Thymus (tissue), 11 donors: ENCODE measurements at regions not wholly inside any gene's neighbourhood (a gene's known extent, or its start where the extent isn't known, plus 50 kb on each side); places are given as distances from the start of the nearest gene placed in this dataset.
"Not testable (repeated sequence)": the region's sequence is repeated elsewhere in the genome, so short reads cannot be mapped to it uniquely, and the experiment has no call there.

Experiments
- DNase-seq, 9 donors: peaks; one replicate each; pipeline ENCODE4 v3.0.0-alpha.2; 2013; ENCODE audit warnings: low spot score in 9 of 9, low read depth in 6 of 9, missing footprints in 1 of 9
- H3K27ac ChIP-seq, 2 donors: one replicate each; pipeline ENCODE4 v1.5.1; 2013; ENCODE audit warnings: control low read depth in 1 of 2, low read depth in 1 of 2, low read length in 1 of 2, mild to moderate bottlenecking in 1 of 2, moderate library complexity in 1 of 2
- H3K27me3 ChIP-seq, 2 donors: one replicate each; pipeline ENCODE4 v1.5.1; 2013; ENCODE audit warnings: low read length in 1 of 2; ENCODE audit not compliant: control insufficient read depth in 2 of 2, insufficient read depth in 1 of 2
- H3K36me3 ChIP-seq, 2 donors: one replicate each; pipeline ENCODE4 v1.5.1; 2013; ENCODE audit warnings: low read length in 1 of 2, mild to moderate bottlenecking in 1 of 2, moderate library complexity in 1 of 2; ENCODE audit not compliant: control insufficient read depth in 2 of 2, insufficient read depth in 2 of 2
- H3K4me1 ChIP-seq, 2 donors: one replicate each; pipeline ENCODE4 v1.5.1; 2013; ENCODE audit warnings: low read length in 2 of 2; ENCODE audit not compliant: control insufficient read depth in 2 of 2, insufficient read depth in 2 of 2
- H3K4me3 ChIP-seq, 2 donors: one replicate each; pipeline ENCODE4 v1.5.1; 2013; ENCODE audit warnings: low read length in 2 of 2, control low read depth in 1 of 2, mild to moderate bottlenecking in 1 of 2
- H3K9me3 ChIP-seq, 2 donors: one replicate each; pipeline ENCODE4 v1.5.1; 2013; ENCODE audit warnings: low read length in 1 of 2, mild to moderate bottlenecking in 1 of 2; ENCODE audit not compliant: control insufficient read depth in 2 of 2, insufficient read depth in 1 of 2
- WGBS: extraction: QIAGEN DNeasy Blood & Tissue Kit; methylation state at CpG from one replicate; pipeline ENCODE4 v1.1.7; 2013; 5-methylcytosine and 5-hydroxymethylcytosine counted together
- donor health status: healthy.

- no peak overlapping the region for H3K4me3 ChIP-seq
- DNase-seq = no peak
- no peak overlapping the region for H3K27ac ChIP-seq
- 93% methylated on average over 2 of the region's 2 CpGs for WGBS
- H3K4me1 ChIP-seq = peaks cover 0 to 7% of the 10 kb centered on the region in 2 donors
- no peaks in the 10 kb centered on the region for H3K36me3 ChIP-seq
- peaks cover 0 to 2% of the 10 kb centered on the region in 2 donors for H3K27me3 ChIP-seq
- H3K9me3 ChIP-seq = no peaks in the 10 kb centered on the region
These were observed 58.0 kb upstream of the URI1 start for GRCh38 chr19:29884044-29884443.

- DNase-seq = no peak
- no peaks in the 10 kb centered on the region for H3K9me3 ChIP-seq
- peaks cover 0 to under 1% of the 10 kb centered on the region in 2 donors for H3K27me3 ChIP-seq
- no peak overlapping the region for H3K4me3 ChIP-seq
- peaks cover 0 to 7% of the 10 kb centered on the region in 2 donors for H3K4me1 ChIP-seq
- no peak overlapping the region for H3K27ac ChIP-seq
- WGBS = 97% methylated on average over 9 of the region's 9 CpGs
- no peaks in the 10 kb centered on the region for H3K36me3 ChIP-seq
These were observed 57.6 kb upstream of the URI1 start for GRCh38 chr19:29884466-29884865.

GRCh38 chr19:29886106-29886505, 55.9 kb upstream of the URI1 start:
- 89% methylated on average over 7 of the region's 7 CpGs for WGBS
- H3K27ac ChIP-seq = not testable (repeated sequence)

GRCh38 chr19:29886586-29886985, 55.5 kb upstream of the URI1 start:
- Histone ChIP-seq H3K4me1 (peaks cover 0 to 7% of the 10 kb centered on the region in 2 donors), H3K27me3 (no peaks in the 10 kb centered on the region), H3K27ac (no peak overlapping the region), H3K9me3 (no peaks in the 10 kb centered on the region), H3K4me3 (no peak overlapping the region), H3K36me3 (no peaks in the 10 kb centered on the region)
- WGBS = 36% methylated on average over 6 of the region's 6 CpGs
- no peak for DNase-seq

More at GRCh38 chr19:29886106-29886505, 55.9 kb upstream of the URI1 start:
- H3K36me3 ChIP-seq, H3K4me1 ChIP-seq, H3K27me3 ChIP-seq, DNase-seq, H3K9me3 ChIP-seq, H3K4me3 ChIP-seq: not testable (repeated sequence)

- Histone ChIP-seq H3K9me3 (no peaks in the 10 kb centered on the region), H3K4me1 (peaks cover 0 to 7% of the 10 kb centered on the region in 2 donors), H3K4me3 (no peak overlapping the region), H3K27me3 (no peaks in the 10 kb centered on the region), H3K36me3 (no peaks in the 10 kb centered on the region), H3K27ac (no peak overlapping the region)
- DNase-seq = peak in 2 of 9 donors; percentile 26 to 33
- 1% methylated on average over 2 of the region's 2 CpGs for WGBS
These were observed 54.6 kb upstream of the URI1 start for GRCh38 chr19:29887442-29887855.

- H3K4me3 ChIP-seq, H3K4me1 ChIP-seq, H3K27ac ChIP-seq, H3K36me3 ChIP-seq, H3K27me3 ChIP-seq, DNase-seq, H3K9me3 ChIP-seq: not testable (repeated sequence)
- WGBS = 97% methylated on average over 3 of the region's 3 CpGs
These were observed 54.0 kb upstream of the URI1 start for GRCh38 chr19:29888047-29888446.

- no peak for DNase-seq
- Histone ChIP-seq H3K27ac (no peak overlapping the region), H3K36me3 (no peaks in the 10 kb centered on the region), H3K27me3 (no peaks in the 10 kb centered on the region), H3K4me3 (no peak overlapping the region), H3K4me1 (peaks cover 0 to 7% of the 10 kb centered on the region in 2 donors), H3K9me3 (no peaks in the 10 kb centered on the region)
These were observed 52.3 kb upstream of the URI1 start for GRCh38 chr19:29889702-29890101.

- no peaks in the 10 kb centered on the region for H3K36me3 ChIP-seq
- H3K27me3 ChIP-seq = no peaks in the 10 kb centered on the region
- 96% methylated on average over 1 of the region's 1 CpG for WGBS
- H3K27ac ChIP-seq = no peak overlapping the region
- no peak for DNase-seq
- H3K9me3 ChIP-seq = no peaks in the 10 kb centered on the region
- H3K4me3 ChIP-seq = no peak overlapping the region
- peaks cover 0 to 7% of the 10 kb centered on the region in 2 donors for H3K4me1 ChIP-seq
These were observed 51.6 kb upstream of the URI1 start for GRCh38 chr19:29890392-29890791.
